WI38 (cell line): ENCODE measurements at regions not wholly inside any gene's neighbourhood (a gene's known extent, or its start where the extent isn't known, plus 50 kb on each side); places are given as distances from the start of the nearest gene placed in this dataset.
"Not testable (repeated sequence)": the region's sequence is repeated elsewhere in the genome, so short reads cannot be mapped to it uniquely, and the experiment has no call there.

Experiments used
- H3K4me3 ChIP-seq: 2 replicates; pipeline ENCODE4 v1.5.1; 2011; ENCODE audit warnings: low read depth, mild to moderate bottlenecking, control low read depth, low read length
- TF ChIP-seq, protein P1 (sequence below): IDR thresholded peaks from 2 replicates; pipeline ENCODE4 v1.5.1; 2012; ENCODE audit warnings: low read depth, mild to moderate bottlenecking, control low read depth, low read length

DNA sequence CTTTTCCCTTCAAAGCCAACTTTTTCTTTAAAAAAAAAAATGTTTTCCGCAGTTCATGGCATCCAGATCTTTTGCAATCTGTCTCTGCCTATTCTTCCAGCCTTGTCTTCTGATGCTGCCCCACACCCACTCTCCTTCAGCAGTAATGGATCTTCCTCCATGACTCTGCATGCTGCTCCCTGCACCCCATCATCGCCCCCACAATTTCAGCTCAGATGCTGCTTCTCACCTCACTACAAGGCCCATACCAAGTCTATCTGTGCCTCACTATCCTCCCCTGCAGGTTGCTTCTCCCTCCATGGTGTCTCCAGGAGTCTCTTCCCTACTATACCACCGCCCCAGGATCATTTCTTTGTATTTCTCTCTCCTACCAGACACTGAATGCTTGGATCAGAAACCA lies 260.6 kb downstream of the ANAPC1 start:
- H3K4me3 ChIP-seq, result no peak overlapping the region
- TF ChIP-seq, protein P1, sequence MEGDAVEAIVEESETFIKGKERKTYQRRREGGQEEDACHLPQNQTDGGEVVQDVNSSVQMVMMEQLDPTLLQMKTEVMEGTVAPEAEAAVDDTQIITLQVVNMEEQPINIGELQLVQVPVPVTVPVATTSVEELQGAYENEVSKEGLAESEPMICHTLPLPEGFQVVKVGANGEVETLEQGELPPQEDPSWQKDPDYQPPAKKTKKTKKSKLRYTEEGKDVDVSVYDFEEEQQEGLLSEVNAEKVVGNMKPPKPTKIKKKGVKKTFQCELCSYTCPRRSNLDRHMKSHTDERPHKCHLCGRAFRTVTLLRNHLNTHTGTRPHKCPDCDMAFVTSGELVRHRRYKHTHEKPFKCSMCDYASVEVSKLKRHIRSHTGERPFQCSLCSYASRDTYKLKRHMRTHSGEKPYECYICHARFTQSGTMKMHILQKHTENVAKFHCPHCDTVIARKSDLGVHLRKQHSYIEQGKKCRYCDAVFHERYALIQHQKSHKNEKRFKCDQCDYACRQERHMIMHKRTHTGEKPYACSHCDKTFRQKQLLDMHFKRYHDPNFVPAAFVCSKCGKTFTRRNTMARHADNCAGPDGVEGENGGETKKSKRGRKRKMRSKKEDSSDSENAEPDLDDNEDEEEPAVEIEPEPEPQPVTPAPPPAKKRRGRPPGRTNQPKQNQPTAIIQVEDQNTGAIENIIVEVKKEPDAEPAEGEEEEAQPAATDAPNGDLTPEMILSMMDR, result no peak

DNA sequence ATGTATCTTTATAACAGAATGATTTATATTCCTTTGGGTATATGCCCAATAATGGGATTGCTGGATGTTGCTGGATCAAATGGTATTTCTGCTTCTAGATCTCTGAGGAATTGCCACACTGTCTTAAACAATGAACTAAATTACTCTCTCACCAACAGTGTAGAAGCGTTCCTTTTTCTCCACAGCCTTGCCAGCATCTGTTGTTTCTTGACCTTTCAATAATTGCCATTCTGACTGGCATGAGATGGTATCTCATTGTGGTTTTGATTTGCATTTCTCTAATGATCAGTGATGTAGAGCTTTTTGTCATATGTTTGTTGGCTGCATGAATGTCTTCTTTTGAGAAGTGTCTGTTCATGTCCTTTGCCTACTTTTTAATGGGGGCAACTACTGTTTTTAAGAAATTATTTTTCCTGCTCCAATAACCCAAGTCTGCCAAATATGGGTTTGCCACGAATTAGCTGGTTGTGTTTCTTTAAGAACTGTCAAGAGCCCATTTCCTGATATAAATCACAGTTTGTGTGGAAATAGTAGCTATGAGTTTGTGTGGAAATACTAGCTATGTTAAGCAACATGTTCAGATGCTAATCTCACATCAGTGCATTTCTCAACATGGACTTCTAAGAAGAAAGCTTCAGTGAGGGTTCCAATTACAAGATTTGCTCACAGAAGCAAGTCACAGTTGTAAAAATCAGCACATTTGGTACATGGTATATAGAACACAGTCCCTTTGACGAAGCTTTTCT lies 259.4 kb downstream of the ANAPC1 start:
- H3K4me3 ChIP-seq, result no peak overlapping the region
- TF ChIP-seq, protein P1, result no peak

DNA sequence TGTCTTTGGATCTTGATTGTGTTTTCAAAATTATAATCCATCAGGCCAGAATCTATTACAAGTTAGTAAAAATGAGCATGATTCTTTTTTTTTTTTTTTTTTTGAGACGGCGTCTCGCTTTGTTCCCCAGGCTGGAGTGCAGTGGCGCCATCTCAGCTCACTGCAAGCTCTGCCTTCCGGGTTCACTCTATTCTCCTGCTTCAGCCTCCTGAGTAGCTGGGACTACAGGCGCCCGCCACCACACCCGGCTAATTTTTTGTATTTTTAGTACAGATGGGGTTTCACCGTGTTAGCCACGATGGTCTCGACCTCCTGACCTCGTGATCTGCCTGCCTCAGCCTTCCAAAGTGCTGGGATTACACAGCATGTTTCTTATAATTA lies 258.8 kb downstream of the ANAPC1 start:
- not testable (repeated sequence) for H3K4me3 ChIP-seq

DNA sequence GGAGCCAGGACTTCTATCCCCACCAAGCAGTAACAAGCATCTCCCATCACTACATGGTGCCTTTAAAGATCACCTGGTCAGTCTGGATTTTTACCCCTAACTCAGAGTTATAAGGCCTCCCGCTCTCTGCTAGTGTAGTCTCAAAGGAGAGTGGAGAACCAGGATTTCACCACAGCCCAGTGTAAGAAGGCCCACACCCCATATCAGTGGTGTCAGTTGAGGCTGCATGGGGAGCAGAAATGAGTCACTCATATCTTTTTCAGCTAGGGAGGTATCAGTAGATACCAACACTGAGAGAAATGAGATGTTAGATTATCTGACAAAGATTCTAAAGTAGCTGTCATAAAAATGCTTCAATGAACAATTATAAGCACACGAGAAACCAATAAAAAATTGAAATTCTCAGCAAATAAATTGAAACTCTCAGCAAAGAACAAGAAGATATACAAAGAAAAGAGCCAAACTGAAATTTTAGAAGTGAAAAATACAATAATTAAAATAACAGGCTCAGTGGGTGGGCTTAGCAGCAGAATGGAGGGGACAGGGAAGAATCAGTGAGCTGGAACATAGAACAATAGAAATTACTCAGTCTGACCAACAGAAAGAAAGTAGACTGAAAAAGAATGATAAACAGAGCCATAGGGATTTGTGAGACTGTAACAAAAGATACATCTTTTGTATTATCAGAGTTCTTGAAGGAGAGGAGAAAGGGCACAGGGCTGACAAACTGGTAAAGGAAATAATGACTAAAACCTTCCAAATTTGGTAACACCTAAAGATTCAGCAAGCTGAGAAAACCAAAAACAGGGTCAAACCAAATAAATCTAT lies 257.7 kb downstream of the ANAPC1 start:
- no peak overlapping the region for H3K4me3 ChIP-seq
- TF ChIP-seq, protein P1, result no peak

DNA sequence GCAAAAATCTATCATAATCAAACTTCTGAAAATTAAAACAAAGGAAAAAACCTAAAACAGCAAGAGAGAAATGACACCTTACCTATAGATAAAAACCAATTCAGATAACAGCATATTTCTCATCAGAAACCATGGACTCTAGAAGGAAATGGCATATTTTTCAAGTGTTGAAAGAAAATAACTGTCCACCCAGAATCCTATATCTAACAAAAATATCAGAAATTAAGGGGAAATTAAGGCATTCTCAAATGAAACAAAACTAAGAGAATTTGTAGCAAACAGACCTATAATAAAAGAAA lies 257.2 kb downstream of the ANAPC1 start:
- no peak overlapping the region for H3K4me3 ChIP-seq
- TF ChIP-seq, protein P1, result no peak

DNA sequence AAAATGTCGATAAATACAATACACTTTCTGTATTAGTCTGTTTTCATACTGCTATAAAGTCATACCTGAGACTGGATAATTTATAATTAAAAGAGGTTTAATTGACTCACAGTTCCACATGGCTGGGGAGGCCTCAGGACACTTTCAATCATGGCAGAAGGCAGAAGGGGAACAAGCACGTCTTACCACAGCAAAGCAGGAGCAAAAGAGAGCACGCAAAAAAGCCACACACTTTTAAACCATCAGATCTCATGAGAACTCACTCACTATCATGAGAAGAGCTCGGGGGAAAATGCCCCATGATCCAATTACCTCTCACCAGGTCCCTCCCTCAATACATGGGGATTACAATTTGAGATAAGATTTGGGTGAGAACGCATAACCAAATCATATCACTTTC lies 256.7 kb downstream of the ANAPC1 start:
- TF ChIP-seq, protein P1, result no peak
- H3K4me3 ChIP-seq, result no peak overlapping the region

DNA sequence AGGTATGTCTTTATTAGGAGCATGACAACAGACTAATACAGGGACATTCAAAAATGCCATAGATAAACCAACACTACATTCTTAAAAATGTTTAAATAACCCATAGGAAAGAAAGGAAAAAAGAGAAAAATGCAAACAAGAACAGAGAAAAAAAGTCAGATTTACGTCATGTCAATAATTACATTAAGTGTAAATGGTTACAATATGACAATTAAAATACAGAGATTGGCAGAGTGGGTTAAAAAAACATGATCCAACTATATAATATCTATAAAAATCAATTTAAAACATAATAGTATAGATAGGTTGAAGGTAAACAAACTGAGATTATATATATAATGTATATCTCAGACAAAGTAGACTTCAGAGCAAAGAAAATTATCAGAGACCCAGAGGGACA lies 255.8 kb downstream of the ANAPC1 start:
- H3K4me3 ChIP-seq, result no peak overlapping the region
- TF ChIP-seq, protein P1, result no peak
